NB4 (cell line): ENCODE measurements at regions not wholly inside any gene's neighbourhood (a gene's known extent, or its start where the extent isn't known, plus 50 kb on each side); places are given as distances from the start of the nearest gene placed in this dataset.

ENCODE experiments used
- MAX ChIP-seq: IDR thresholded peaks from 2 replicates; pipeline ENCODE4 v1.6.1; 2011; ENCODE audit warnings: low read depth, low read length
- MYC ChIP-seq: IDR thresholded peaks from 2 replicates; pipeline ENCODE4 v1.6.1; 2011; ENCODE audit warnings: low read depth, low read length
- POLR2A ChIP-seq: IDR thresholded peaks from 2 replicates; pipeline ENCODE4 v1.6.1; 2011; ENCODE audit warnings: mild to moderate bottlenecking; ENCODE audit not compliant: insufficient read length; ENCODE audit errors: extremely low read depth
- TF ChIP-seq, protein P1 (sequence below): IDR thresholded peaks from one replicate; pipeline ENCODE4 v1.5.1; 2012; ENCODE audit warnings: low read depth, low read length

- TF ChIP-seq, protein P1, sequence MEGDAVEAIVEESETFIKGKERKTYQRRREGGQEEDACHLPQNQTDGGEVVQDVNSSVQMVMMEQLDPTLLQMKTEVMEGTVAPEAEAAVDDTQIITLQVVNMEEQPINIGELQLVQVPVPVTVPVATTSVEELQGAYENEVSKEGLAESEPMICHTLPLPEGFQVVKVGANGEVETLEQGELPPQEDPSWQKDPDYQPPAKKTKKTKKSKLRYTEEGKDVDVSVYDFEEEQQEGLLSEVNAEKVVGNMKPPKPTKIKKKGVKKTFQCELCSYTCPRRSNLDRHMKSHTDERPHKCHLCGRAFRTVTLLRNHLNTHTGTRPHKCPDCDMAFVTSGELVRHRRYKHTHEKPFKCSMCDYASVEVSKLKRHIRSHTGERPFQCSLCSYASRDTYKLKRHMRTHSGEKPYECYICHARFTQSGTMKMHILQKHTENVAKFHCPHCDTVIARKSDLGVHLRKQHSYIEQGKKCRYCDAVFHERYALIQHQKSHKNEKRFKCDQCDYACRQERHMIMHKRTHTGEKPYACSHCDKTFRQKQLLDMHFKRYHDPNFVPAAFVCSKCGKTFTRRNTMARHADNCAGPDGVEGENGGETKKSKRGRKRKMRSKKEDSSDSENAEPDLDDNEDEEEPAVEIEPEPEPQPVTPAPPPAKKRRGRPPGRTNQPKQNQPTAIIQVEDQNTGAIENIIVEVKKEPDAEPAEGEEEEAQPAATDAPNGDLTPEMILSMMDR, result no peak
- TF ChIP-seq POLR2A (no peak), MAX (no peak), MYC (no peak)
These were observed 452.1 kb downstream of the HDGFL1 start for GRCh38 chr6:23021487-23021886.
